Psoas muscle (tissue), 7 donors: ENCODE measurements at regions not wholly inside any gene's neighbourhood (a gene's known extent, or its start where the extent isn't known, plus 50 kb on each side); places are given as distances from the start of the nearest gene placed in this dataset.

Experiments used
- ATAC-seq, 4 donors: fragments of 200-7000 bp; cut with Tn5 transposase; one replicate each; pipeline ENCODE4 v1.9.1; 2020; ENCODE audit warnings: moderate library complexity in 3 of 4, mild to moderate bottlenecking in 2 of 4
- DNase-seq, 2 donors: peaks; one replicate each; pipeline ENCODE4 v3.0.0-alpha.2; 2020
- H3K27ac ChIP-seq: fragments of 200-600 bp; one replicate; pipeline ENCODE4 v1.8.0; 2022
- H3K27me3 ChIP-seq, 3 donors: fragments of 200-600 bp in 1 of 3; one replicate each; pipeline versions ENCODE4 v1.6.1 to v1.8.0; 2013 to 2022; ENCODE audit warnings: low read length in 2 of 3, mild to moderate bottlenecking in 2 of 3, moderate library complexity in 1 of 3; ENCODE audit not compliant: insufficient read depth in 3 of 3
- H3K36me3 ChIP-seq, 2 donors: fragments of 200-600 bp in 1 of 2; one replicate each; pipeline versions ENCODE4 v1.6.1 to v1.8.0; 2013 to 2022; ENCODE audit warnings: low read depth in 1 of 2, mild to moderate bottlenecking in 1 of 2, moderate library complexity in 1 of 2; ENCODE audit not compliant: insufficient read depth in 1 of 2
- H3K4me1 ChIP-seq: fragments of 200-600 bp; one replicate; pipeline ENCODE4 v1.8.0; 2022
- H3K4me3 ChIP-seq: fragments of 200-600 bp; one replicate; pipeline ENCODE4 v1.8.0; 2022; ENCODE audit warnings: mild to moderate bottlenecking
- H3K9me3 ChIP-seq: fragments of 200-600 bp; one replicate; pipeline ENCODE4 v1.8.0; 2022
- WGBS, 3 donors: extraction: QIAGEN DNeasy Blood & Tissue Kit; methylation state at CpG; one replicate each; pipeline versions ENCODE4 v1.1.6 to v1.1.7; 2013; 5-methylcytosine and 5-hydroxymethylcytosine counted together
- intact Hi-C, 2 donors: fragments of 100-400 bp; cut with DNase I; formaldehyde crosslinking; loops; one replicate each; pipeline versions ENCODE4 v1.11.0 to v1.14.2; 2022
- TF ChIP-seq, protein P1 (sequence below): fragments of 200-600 bp; IDR thresholded peaks from one replicate; pipeline ENCODE4 v1.8.0; 2022; ENCODE audit warnings: antibody characterized with exemption
- donor health status: healthy with polysubstance abuse.
- donor health status: DM: no; HTN: no; CAD: no; lungs with moderate emphysema.
- donor health status: Bipolar disorder and iron deficiency.
- donor health status: healthy.
- donor health status: DM: yes; HTN: yes; CAD: no.
- donor health status: DM: no; HTN: no; CAD: no.
- donor health status: DM: yes; HTN: yes; CAD: no.

DNA sequence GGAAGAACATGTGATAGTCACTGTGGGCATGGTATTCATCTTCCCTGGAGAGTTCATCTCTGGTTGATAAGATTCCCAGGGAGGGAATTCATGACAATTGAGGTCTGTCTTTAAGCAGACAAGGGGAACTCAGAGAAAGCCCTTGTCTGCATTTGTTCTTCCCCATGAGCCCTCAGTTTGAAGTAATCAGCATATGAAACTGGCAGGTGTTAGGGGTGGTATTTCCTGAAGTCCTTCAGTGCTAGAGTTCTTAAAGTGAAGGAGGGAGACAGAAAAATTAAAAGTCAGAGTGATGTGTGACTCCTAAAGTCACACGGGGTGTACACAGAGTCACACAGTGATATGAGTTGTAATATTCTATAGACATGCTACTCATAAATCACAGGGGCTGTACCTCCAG is 60.6 kb upstream of the SYK start:
- no peak for ATAC-seq
- TF ChIP-seq, protein P1, sequence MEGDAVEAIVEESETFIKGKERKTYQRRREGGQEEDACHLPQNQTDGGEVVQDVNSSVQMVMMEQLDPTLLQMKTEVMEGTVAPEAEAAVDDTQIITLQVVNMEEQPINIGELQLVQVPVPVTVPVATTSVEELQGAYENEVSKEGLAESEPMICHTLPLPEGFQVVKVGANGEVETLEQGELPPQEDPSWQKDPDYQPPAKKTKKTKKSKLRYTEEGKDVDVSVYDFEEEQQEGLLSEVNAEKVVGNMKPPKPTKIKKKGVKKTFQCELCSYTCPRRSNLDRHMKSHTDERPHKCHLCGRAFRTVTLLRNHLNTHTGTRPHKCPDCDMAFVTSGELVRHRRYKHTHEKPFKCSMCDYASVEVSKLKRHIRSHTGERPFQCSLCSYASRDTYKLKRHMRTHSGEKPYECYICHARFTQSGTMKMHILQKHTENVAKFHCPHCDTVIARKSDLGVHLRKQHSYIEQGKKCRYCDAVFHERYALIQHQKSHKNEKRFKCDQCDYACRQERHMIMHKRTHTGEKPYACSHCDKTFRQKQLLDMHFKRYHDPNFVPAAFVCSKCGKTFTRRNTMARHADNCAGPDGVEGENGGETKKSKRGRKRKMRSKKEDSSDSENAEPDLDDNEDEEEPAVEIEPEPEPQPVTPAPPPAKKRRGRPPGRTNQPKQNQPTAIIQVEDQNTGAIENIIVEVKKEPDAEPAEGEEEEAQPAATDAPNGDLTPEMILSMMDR: no peak
- no peak overlapping the region for H3K4me3 ChIP-seq
- H3K9me3 ChIP-seq: no peaks in the 10 kb centered on the region
- no peaks in the 10 kb centered on the region for H3K27me3 ChIP-seq
- H3K4me1 ChIP-seq: no peaks in the 10 kb centered on the region
- intact Hi-C loops: no loop called here
- H3K36me3 ChIP-seq: no peaks in the 10 kb centered on the region
- H3K27ac ChIP-seq: no peak overlapping the region
- DNase-seq: no peak
- 88 to 93% (median 90%) methylated on average over 1 of the region's 1 CpG for WGBS, 3 donors

DNA sequence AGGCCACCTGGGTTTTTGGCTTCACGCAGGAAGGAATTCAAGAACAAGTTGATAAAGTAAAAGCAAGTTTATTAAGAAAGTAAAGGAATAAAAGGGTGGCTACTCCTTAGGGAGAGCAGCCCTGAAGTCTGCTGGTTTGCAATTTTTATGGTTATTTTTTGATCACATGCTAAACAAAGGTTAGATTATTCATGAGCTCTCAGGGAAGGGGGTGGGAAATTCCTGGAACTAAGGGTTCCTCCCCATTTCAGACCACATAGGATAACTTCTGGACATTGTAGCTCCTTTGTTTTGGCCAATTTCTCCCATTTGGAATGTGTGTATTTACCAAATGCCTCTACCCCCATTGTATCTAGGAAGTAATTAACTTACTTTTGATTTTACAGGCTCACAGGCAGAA is 63.9 kb upstream of the SYK start:
- WGBS, 3 donors: 86 to 88% (median 87%) methylated on average over 1 of the region's 1 CpG
- no peaks in the 10 kb centered on the region for H3K4me1 ChIP-seq
- no peaks in the 10 kb centered on the region for H3K27me3 ChIP-seq
- ATAC-seq (no peak), DNase-seq (no peak)
- H3K36me3 ChIP-seq: no peaks in the 10 kb centered on the region
- H3K9me3 ChIP-seq: no peaks in the 10 kb centered on the region
- no peak overlapping the region for H3K27ac ChIP-seq
- TF ChIP-seq, protein P1: no peak
- H3K4me3 ChIP-seq: no peak overlapping the region
- intact Hi-C loops: loop anchor here in 1 of 2 donors (10.0 kb wide), 1 partner anchor 57 kb away; no protein-coding TSS in a partner anchor

DNA sequence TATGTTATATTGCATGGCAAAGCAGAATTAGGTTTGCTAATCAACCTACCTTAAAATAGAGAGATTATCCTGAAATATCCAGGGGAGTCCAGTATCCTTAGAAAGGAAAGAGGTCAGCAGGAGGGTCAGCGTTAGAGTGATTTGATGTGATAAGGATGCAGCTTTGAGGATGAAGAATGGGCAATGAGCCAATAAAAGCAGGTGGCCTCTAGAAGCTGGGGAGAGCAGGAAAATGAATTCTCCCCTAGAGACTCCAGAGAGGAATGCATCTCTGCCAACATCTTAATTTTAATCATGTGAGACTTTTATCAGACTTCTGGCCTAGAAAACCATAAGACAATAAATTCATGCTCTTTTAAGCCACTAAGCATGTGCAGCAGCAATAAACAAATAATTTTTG is 65.7 kb upstream of the SYK start:
- 4 to 12% (median 11%) methylated on average over 1 of the region's 1 CpG for WGBS, 3 donors
- H3K4me1 ChIP-seq: no peaks in the 10 kb centered on the region
- DNase-seq: no peak

DNA sequence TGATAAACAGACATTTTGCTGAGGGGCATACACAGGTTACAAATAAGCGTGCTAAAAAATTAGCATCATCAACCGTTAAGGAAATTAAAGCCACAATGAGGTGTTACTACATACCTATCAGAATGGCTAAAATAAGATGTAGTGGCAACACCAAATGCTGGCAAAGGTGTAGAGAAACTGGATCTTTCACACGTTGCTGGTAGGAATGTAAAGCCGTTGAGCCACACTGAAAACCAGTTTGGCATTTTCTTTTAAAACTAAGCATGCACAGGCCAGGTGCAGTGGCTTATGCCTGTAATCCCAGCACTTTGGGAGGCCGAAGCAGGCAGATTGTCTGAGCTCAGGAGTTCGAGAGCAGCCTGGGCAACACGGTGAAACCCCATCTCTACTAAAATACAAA is 67.0 kb upstream of the SYK start:
- DNase-seq: no peak

More for the DNA sequence above, 65.7 kb upstream of the SYK start:
- Histone ChIP-seq H3K36me3 (no peaks in the 10 kb centered on the region), H3K9me3 (no peaks in the 10 kb centered on the region), H3K27ac (no peak overlapping the region), H3K27me3 (no peaks in the 10 kb centered on the region), H3K4me3 (no peak overlapping the region)
- TF ChIP-seq, protein P1: no peak
- intact Hi-C loops: loop anchor here in 1 of 2 donors (10.0 kb wide), 1 partner anchor 59 kb away; no protein-coding TSS in a partner anchor
- no peak for ATAC-seq

More for the DNA sequence above, 67.0 kb upstream of the SYK start:
- 36 to 51% (median 41%) methylated on average over 7 of the region's 7 CpGs for WGBS, 3 donors
- no peak overlapping the region for H3K27ac ChIP-seq
- peaks cover 0 to 3% (median 0%) of the 10 kb centered on the region in 3 donors for H3K27me3 ChIP-seq
- H3K4me3 ChIP-seq: no peak overlapping the region
- H3K36me3 ChIP-seq: no peaks in the 10 kb centered on the region
- TF ChIP-seq, protein P1: no peak
- H3K9me3 ChIP-seq: no peaks in the 10 kb centered on the region
- intact Hi-C loops: loop anchor here in 1 of 2 donors (10.0 kb wide), 1 partner anchor 60 kb away; no protein-coding TSS in a partner anchor
- no peaks in the 10 kb centered on the region for H3K4me1 ChIP-seq
- ATAC-seq: no peak
